PC-9 (cell line): ENCODE measurements at regions not wholly inside any gene's neighbourhood (a gene's known extent, or its start where the extent isn't known, plus 50 kb on each side); places are given as distances from the start of the nearest gene placed in this dataset.

ENCODE experiments used
- CTCF ChIP-seq: fragments of 200-600 bp; sonication (generic); conservative IDR thresholded peaks from 2 replicates; pipeline ENCODE4 v1.6.1; 2017; ENCODE audit warnings: mixed run types, antibody characterized with exemption, mild to moderate bottlenecking, moderate library complexity
- EZH2 ChIP-seq: fragments of 200-600 bp; sonication (generic); IDR thresholded peaks from 2 replicates; pipeline ENCODE4 v1.8.0; 2017; ENCODE audit warnings: antibody characterized with exemption, low read depth

GRCh38 chr12:24281341-24281740 is 331.9 kb upstream of the SOX5 start:
- TF ChIP-seq EZH2 (no peak), CTCF (no peak)
